ENCODE measurements at regions not wholly inside any gene's neighbourhood (a gene's known extent, or its start where the extent isn't known, plus 50 kb on each side); places are given as distances from the start of the nearest gene placed in this dataset.

GRCh38 chr14:36245223-36245622 lies 68.7 kb upstream of the PTCSC3 start:
- Histone ChIP-seq H3K27ac (no peak overlapping the region), H3K9me3 (peaks cover 0 to 17% (median 0%) of the 10 kb centered on the region in 11 donors), H3K4me3 (no peak overlapping the region), H3K4me1 (no peaks in the 10 kb centered on the region), H3K36me3 (no peaks in the 10 kb centered on the region), H3K27me3 (peaks cover 0 to 10% (median 0%) of the 10 kb centered on the region in 7 donors)
- TF ChIP-seq, protein P1, sequence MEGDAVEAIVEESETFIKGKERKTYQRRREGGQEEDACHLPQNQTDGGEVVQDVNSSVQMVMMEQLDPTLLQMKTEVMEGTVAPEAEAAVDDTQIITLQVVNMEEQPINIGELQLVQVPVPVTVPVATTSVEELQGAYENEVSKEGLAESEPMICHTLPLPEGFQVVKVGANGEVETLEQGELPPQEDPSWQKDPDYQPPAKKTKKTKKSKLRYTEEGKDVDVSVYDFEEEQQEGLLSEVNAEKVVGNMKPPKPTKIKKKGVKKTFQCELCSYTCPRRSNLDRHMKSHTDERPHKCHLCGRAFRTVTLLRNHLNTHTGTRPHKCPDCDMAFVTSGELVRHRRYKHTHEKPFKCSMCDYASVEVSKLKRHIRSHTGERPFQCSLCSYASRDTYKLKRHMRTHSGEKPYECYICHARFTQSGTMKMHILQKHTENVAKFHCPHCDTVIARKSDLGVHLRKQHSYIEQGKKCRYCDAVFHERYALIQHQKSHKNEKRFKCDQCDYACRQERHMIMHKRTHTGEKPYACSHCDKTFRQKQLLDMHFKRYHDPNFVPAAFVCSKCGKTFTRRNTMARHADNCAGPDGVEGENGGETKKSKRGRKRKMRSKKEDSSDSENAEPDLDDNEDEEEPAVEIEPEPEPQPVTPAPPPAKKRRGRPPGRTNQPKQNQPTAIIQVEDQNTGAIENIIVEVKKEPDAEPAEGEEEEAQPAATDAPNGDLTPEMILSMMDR (IDR thresholded peaks at IDR 0.05), result no peak
- intact Hi-C loops (cut with DNase I), result no loop called here
- ATAC-seq (no peak), DNase-seq (no peak)
- WGBS, 2 donors, result 68 to 69% methylated on average over 3 of the region's 3 CpGs

- Histone ChIP-seq H3K27me3 (peaks cover 0 to 28% (median 0%) of the 10 kb centered on the region in 7 donors), H3K4me1 (no peaks in the 10 kb centered on the region), H3K27ac (no peak overlapping the region), H3K4me3 (no peak overlapping the region), H3K36me3 (no peaks in the 10 kb centered on the region), H3K9me3 (peaks cover 0 to 6% (median 0%) of the 10 kb centered on the region in 11 donors)
- 72 to 79% methylated on average over 1 of the region's 1 CpG for WGBS, 2 donors
- intact Hi-C loops (cut with DNase I), result no loop called here
- ATAC-seq (no peak), DNase-seq (no peak)
- TF ChIP-seq, protein P1 (IDR thresholded peaks at IDR 0.05), result no peak
These were observed 66.7 kb upstream of the PTCSC3 start for GRCh38 chr14:36243183-36243582.

- no peaks in the 10 kb centered on the region for H3K36me3 ChIP-seq
- 78 to 91% methylated on average over 3 of the region's 3 CpGs for WGBS, 2 donors
- ATAC-seq, result no peak
These were observed 64.7 kb upstream of the PTCSC3 start for GRCh38 chr14:36241183-36241582.

GRCh38 chr14:36238666-36239363 lies 62.3 kb upstream of the PTCSC3 start:
- H3K4me3 ChIP-seq, result no peak overlapping the region
- ATAC-seq (no peak), DNase-seq (no peak)
- no peaks in the 10 kb centered on the region for H3K36me3 ChIP-seq
- peaks cover 0 to 32% (median 0%) of the 10 kb centered on the region in 7 donors for H3K27me3 ChIP-seq
- TF ChIP-seq, protein P1 (IDR thresholded peaks at IDR 0.05), result no peak
- H3K27ac ChIP-seq, result no peak overlapping the region
- intact Hi-C loops (cut with DNase I), result no loop called here
- 68 to 78% methylated on average over 13 of the region's 13 CpGs for WGBS, 2 donors
- H3K9me3 ChIP-seq, result no peaks in the 10 kb centered on the region
- no peaks in the 10 kb centered on the region for H3K4me1 ChIP-seq

More at GRCh38 chr14:36241183-36241582, 64.7 kb upstream of the PTCSC3 start:
- H3K4me3 ChIP-seq, result no peak overlapping the region
- no peak for DNase-seq
- H3K9me3 ChIP-seq, result no peaks in the 10 kb centered on the region
- no peaks in the 10 kb centered on the region for H3K4me1 ChIP-seq
- H3K27ac ChIP-seq, result no peak overlapping the region
- H3K27me3 ChIP-seq, result peaks cover 0 to 30% (median 0%) of the 10 kb centered on the region in 7 donors
- TF ChIP-seq, protein P1 (IDR thresholded peaks at IDR 0.05), result peak in 2 of 9 donors; percentile 7 to 16
- intact Hi-C loops (cut with DNase I), result no loop called here

Measured in heart right ventricle (tissue), 16 donors.